ENCODE measurements at regions not wholly inside any gene's neighbourhood (a gene's known extent, or its start where the extent isn't known, plus 50 kb on each side); places are given as distances from the start of the nearest gene placed in this dataset.

- TF ChIP-seq CTCF (IDR thresholded peaks at IDR 0.05), result no peak
- TF ChIP-seq POLR2A (IDR thresholded peaks at IDR 0.05), result no peak
Measured at GRCh38 chr3:72492240-72492639, 356.0 kb downstream of the SHQ1 start.

Measured in transverse colon (tissue), 3 donors.